ENCODE measurements at regions not wholly inside any gene's neighbourhood (a gene's known extent, or its start where the extent isn't known, plus 50 kb on each side); places are given as distances from the start of the nearest gene placed in this dataset.
"Not testable (repeated sequence)": the region's sequence is repeated elsewhere in the genome, so short reads cannot be mapped to it uniquely, and the experiment has no call there.

DNA sequence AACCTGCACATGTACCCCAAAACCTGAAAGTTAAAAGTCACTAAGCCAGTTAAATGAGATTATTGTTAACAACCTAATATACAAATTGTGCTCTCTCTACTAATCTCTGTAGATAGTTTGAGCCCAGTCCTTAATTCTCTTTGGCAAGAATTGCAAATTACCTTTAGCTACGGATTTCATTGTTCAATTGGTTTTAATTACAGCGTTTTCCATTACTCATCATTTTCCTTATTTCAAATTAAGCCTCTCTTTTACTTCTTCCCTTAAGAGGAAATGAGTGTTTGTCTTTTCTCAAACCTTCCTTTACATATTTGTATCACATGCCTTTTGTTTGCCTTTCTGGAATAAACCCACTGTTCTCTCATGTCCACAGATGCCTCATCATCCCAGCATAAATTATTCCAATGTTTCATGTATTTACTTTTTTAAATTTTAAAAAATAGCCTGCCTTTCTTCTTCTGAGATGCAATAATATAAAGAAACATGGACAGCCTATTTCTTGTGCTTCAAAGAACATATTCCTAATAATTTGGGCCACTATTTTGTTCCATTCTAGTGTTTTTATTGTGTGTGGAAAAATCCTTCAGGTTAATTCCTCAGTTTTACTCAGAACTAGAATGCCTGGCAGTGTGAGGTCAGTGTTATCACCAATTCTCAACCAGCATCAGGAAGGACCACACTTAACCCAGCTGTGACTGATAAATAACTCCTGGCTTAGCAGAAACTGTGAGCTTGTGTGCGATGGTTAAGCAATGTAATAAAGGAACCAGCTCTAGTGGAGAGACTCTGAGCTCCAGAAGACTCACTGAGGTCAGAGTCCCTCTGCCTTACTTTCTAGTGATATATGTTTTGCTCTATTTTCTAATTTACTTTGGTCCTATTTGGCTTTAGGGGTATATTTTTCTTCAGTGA lies 600.5 kb downstream of the LTN1 start:
- DNase-seq, result no peak

DNA sequence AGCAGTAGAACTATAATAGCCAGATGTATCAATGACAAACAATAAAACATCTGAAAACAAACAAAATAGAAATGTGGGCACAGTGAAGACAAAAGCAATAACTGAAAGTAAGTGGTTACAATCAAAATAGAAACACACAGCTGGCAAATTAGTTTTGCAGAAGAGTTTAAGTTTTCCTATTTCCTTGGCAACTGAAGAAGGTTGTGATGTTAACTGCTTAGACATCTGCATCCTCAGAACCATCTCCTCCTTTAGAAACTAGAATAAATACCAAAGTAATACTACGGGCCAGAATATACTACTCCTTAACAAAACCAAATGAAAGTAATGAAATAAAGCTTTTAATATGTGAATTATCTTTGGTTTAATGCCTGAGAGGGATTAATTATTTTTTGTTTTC lies 605.5 kb downstream of the LTN1 start:
- DNase-seq, result no peak

DNA sequence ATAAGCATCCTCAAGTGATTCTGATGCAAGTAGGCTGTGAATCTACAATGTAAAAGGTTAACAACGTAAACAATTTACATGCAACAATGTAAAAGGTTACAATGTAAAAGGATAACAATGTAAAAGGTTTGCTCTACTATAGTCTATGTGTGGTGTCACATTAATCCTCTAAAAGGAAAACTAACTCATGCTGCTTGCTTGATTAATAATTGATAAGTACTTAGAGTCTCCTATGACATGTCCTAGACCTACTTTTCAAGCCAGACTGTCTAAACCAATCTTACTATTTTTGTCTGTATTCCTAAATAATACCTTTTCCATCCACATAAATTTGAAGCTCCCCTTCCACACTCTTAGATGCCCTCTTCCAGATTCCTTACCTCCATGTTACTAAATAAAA lies 606.8 kb downstream of the LTN1 start:
- DNase-seq, result no peak

DNA sequence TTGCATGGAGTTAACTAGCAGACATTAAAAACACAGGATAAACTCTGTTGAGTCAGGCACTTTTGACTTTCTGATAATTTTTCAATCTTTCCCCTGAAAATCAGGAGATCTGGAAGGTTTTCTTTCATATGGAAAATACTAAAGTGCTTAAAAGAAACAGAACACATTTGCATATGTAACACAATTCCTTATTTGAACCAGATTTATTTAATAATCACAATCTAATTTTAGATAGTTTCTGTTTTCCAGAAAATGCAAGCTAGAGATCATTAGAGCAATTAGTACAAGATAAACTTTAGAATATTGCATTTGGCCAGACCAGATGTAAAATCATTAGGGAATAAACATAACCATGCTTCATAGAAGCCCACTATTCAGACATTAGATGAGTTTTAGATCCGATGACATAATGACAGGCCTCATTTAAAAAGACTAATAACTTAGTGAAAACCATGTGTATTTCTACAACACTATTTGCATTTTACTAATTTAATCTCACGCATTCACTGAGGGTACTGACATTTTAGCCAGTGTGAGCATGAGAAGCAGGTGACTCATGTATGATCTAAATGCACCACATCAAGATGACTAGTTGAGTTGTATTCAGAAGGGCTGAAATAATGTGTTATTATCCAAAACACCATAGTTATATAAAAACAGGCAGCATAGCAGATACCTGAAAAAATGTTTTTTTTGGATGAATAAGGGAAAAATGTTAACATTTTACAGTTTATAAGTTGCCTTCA lies 611.5 kb downstream of the LTN1 start:
- DNase-seq, result not testable (repeated sequence)

DNA sequence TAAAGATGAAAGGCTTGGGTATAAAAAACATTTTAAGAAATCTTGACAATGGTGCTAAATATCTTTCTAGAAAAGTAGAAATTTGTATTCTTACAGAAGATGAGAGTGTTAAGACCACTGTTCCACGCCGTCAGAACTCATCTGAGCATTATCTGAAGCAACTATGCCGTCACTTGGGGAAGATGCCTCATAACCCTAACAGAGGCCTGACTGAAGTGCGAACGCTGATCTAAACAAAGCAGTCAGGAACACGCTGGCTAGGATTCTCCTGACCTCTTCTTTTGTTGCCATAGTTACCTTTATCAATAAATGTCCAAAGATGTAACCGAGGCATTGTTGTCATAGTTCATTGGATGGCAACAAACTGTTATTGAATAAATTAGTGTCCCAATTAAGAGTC lies 612.4 kb downstream of the LTN1 start:
- DNase-seq, result no peak

DNA sequence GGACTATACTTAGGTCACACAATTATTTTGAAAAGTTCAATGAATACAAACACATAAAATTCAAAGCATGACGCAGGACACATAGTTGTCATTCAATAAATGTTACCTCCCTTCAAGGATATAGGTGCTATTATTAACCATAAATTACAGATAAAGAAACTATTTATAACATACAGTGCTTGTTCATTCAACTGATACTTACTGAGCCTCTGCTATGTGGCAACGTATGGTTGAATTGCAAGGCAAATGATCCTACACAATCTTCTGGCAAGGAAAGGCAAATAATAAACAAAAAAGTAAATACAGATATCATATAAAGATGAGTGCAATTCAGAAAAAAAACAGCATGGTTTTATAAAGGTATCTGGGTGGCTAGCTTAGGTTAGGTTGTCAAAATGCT lies 614.7 kb downstream of the LTN1 start:
- no peak for DNase-seq

DNA sequence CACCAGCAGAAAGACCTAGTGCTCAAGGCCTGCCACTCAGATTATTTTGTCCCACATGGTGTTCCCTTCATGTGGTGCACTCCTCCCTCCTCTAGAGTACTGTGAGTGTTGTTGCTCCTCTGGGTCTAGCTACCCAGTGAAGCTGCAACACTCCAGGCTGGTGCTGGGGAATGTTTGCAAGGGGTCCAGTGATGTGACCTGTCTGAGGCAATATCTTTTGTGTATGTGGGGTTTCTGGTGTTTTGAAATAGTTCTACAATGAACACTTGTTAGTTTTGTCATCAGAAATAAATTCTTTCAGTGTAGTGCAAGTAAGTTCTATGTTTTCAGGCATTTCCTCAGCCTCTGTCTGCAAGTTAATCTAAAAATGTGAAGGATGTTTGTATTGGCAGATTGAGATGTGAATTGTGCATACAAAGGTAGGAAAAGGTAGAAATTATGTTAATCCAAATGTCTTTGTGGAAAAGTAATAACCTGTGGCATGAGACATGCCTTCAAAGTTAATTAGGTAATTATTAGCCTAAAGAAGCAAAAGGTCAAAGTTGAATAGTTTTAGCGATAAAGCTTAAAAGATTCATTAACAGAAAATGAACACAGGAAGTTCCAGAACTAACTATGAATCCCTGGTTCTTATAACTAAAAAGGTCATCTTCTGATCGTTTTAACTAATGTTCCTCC lies 616.8 kb downstream of the LTN1 start:
- no peak for DNase-seq

DNA sequence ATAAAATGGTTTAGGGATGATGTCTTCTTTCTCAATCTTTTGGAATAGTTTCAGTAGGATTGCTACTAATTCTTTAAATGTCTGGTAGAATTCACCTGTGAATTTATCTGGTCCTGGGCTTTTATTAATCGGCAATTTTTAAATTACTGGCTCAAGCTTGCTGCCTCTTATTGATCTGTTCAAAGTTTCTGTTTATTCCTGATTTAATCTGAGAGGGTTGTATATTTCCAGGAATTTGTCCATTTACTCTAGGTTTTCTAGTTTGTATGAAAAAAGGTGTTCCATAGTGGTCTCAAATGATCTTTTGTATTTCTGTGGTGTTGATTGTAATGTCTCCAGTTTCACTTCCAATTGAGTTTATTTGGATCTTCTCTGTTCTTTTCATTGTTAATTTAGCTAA lies 617.8 kb downstream of the LTN1 start:
- DNase-seq, result no peak

DNA sequence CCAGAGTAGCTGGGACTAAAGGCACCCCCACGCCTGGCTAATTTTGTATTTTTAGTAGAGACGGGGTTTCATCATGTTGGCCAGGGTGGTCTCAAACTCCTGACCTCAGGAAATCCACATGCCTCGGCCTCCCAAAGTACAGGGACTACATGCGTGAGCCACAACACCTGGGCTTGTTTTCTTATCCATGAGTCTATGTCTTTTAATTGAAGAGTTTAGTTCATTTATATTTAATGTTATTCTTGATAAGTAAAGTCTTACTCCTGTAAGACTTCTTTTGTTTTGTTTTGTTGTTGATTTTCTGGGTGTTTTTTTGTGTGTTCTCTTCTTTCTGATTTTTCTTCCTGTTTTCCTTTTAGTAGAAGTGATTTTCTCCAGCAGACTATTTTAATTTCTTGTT lies 621.0 kb downstream of the LTN1 start:
- no peak for DNase-seq

DNA sequence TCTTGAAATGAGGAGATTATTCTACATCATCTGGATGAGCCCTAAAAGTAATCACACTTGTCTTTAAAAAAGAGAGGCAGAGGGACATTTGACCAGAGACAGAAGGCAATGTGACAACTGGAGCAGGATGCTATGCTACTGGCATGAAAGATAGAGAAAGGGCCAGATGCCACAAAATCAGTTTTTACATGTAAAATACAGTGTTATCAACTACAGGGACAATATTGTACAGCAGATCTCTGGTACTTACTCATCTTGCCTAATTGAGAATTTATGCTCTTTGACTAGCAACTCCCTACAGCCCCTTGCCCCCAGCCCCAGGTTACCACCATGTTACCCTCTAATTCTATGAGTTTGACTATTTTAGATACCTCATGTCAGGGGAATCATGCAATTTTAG lies 633.4 kb downstream of the LTN1 start:
- DNase-seq, result no peak

DNA sequence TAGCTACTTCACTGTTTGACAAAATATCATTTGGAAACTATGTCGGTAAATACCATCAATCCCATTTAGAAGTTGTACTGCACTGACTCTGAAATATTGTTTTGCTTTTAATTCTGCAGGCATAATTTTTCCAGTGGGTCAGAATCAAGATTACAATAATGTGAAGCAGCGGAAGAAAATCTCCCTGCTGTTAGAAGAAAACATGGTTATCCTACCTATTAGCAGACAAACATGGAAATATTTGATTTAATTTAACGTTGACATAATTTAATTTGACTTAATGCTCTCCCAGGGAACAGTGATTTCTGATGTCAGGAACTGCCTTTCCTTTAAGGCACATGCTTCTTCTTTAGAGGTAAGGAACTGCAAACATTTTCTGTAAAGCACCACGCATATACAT lies 634.0 kb downstream of the LTN1 start:
- DNase-seq, result no peak

DNA sequence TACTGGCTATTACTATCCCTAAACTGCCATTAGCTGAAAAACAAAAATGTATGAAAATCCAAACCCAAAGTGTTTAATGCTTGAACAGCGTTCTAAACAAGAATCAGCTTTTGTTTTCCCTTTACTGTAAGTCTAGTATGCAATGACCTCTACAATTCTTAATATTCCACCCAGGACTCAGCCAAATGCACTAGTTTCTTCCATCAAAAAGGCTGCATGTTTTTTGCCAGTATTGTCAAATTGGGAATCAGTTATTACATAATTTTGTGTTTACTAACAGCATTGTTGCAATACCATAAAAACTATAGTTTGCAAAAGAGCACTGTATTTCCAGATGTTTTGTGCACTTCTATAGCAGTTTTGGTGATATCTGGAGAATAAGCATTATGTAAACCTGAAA lies 634.5 kb downstream of the LTN1 start:
- DNase-seq, result no peak

DNA sequence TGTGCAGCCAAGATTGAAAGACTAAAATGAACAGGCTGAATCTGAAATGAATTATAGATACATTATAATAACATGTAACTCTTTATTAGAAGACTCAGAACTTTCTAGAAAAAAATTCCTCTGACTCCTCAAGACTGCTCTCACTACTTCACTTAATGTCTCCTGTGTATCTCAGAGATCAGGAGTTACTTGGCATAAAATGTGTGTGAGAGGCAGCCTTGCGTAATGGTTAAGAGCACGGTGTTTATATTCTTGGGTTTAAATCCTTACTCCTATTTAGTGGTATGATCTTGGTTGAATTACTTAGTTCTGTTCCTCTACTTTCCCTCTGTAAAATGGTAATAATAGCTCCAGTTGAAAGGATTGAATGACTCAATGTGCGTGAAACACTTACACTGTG lies 634.9 kb downstream of the LTN1 start:
- DNase-seq, result no peak

DNA sequence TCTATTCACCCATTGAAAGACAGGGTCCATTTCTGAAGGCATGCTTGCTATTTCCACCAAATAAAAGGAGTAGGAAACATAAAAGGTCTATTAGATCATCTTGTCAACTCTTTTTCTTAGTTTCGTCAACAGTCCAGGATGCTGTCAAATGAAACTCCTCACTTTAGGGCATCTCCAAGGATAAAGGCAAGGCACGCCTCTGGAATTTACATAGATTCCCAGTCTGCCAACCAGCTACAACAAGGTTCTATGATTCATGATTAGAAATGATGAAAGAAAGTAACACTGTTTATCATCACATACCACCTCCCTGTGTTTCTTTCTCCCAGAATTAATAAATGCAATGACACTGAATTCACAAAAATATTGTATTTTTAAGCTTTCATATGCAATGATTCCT lies 636.3 kb downstream of the LTN1 start:
- DNase-seq, result no peak

DNA sequence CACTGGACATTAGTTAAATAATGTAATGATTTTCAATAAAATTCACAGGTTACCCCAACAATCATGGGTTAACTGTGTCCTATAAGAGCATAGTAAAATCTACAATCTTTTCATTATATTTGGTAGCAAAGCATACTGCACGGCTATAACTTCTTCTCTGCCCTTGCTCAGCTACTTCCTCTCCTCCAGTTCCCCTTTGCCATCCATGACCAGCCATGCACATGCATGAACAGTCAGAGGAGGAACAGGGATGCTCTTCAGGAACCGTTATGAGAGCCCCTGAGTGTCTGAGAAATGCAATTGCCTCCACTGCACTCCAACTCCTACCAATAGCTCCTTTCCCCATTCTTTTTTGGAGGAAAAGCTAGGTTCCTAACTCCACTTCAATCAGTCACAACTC lies 646.7 kb downstream of the LTN1 start:
- no peak for DNase-seq

DNA sequence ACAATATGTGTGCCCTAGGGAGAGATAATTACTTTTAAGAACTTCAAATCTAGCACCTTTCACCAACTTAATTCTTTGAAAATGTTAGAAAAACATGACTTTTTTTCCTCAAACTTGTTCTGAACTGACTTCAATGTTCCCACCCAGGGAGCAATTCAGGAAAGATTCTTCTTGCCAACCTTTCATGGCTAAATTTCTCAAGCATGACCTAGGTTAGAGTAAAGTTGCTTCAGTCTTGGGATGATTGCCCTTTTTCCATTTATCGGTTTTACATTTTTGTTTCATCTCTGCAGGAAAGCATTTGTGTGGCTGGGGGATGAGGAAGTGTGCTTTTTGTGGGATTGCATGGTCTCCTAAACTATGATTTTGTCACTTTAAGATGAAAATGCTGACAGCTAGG lies 647.7 kb downstream of the LTN1 start:
- DNase-seq, result no peak

DNA sequence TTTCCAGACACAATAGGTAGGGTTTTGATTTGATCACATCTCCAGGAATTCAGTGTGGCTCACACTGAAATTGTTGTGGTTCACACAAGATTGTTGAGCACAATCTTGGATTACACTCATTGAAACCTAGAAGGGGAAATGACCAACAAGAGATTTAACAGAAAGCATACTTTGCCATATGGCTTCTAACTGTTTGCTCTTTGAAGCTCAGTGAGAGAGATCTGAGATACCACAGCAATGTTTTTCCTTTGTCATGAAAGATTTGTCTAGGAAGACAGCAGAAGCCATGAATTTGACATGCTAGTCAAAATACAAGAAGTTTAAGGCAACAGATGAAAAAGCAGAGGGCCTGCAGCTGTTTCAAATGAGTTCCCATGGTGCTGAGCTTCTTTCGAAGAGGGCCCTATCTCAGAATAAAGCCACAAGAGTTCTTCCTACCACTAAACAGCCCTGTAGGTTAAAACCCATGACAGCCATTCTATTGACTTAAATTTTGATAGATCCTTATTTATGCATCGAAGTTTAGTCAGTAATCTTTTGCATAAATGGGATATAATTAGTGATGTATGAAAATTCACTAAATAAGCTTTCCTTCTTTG lies 650.4 kb downstream of the LTN1 start:
- DNase-seq, result no peak

DNA sequence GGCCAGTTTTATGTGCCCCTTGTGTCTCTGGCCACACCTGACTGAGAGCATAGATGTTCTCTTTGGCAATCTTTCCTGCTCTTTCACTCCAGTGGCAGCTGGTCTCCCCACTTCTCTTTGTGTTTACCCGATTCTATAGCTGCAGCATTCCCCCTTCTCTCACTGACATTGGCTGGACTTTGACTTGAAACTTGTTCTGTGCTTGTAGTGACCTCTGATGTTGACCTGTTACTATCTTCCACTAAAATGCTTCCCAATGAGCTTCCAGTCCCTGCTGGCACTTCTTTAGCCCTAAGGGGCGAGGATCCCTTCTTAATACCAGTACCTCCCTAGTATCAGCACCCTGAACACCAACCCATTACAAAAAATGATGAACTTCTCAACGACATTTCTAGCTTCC lies 653.3 kb downstream of the LTN1 start:
- DNase-seq, result no peak

DNA sequence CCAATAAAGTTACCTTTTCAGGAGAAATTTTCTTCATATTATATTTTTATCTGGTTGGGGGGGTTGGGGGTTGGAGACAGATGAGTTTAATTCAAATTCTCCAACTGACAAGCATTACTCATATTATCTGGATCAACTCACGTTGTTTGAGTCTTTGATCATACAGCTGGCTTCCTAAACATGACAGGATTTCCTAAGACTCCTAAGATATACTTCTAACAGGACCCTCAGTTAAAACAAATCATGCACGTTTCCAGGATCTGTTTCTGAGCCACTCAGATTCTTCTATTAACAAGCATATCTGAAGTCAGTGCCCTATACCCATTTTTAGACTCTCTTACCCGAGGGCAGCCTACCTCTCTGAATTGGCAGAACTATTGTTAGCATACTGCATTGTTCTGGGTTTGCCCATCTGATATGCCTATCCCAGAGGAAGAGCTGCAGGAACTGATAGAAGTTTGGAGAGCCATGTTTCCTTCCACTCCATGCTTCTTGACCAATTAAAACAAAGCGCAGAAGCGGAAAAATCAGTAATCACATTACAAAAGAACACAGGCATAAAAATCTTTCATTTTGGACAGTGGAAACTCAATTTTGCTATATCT lies 653.9 kb downstream of the LTN1 start:
- no peak for DNase-seq

DNA sequence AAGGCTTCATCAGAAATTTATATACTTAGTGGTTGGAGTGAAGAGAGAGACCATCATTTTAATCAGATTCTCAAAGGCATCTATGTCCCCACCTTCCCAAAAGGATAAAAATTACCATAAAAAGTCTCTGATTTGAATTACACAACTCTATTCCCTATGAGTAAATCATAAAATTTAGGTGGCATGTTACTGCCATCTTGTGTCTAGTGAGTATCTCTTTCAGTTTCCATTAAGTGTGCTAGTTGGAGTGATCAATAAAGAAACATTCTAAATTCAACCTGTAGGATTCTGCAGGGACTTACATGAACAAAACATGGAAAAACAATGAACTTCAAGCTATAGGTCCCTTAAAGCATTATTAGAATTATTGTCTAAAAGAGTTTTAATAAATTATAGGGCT lies 655.4 kb downstream of the LTN1 start:
- peak; percentile 11 for DNase-seq

DNA sequence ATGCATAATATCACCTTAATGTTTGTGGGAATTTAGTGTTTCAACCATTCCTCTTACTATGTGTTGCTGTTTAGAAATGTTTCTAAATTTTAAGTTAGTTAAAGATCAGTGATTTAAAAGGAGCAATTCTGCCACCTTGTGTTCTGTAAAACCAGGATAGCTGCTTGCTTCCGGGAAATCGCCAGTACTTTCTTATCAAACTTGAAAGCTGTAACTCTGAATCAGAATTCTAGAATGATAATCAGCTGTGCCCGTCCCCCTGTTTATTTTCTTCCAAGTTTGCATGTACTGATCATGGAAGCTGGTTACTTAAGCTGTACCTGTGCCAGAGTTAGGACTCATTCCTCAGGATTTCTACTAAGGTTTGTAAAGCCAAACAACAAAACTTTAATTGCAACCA lies 656.4 kb downstream of the LTN1 start:
- no peak for DNase-seq

DNA sequence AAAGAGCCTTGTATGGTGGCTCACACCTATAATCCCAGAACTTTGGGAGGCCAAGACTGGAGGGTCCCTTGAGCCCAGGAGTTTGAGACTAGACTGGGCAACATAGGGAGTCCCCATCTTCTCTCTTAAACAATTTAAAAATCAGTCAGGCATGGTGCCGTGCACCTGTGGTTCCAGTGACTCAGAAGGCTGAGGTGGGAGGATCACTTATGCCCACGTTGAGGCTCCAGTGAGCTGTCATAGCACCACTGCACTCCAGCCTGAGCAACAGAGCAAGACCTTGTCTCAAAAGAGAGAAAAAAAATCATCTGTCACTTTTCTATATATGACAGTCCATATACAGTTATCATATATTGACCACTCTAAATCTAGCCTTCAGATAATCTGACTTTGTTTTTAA lies 658.3 kb downstream of the LTN1 start:
- no peak for DNase-seq

DNA sequence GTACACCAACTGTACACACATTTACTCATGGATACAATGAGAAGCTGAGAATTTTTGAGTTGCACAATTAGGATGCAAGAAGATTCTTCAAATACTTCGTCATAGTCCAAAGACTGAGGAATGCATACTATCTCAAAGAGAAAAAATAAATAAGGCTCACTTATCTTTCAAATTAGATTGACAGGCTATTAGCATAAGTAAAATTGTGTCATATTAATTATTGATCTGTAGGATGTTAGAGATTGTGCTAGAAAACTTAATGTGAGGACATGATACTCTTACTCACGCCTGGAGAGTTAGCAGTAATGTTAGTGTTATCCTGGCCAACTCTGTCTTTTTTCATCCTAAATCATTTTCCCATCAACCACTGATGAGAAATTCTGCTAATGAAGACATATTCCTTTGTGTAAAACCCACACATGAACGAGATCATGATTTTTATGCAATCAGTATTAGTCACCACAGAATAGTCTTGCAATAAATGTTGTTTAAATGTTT lies 659.0 kb downstream of the LTN1 start:
- no peak for DNase-seq

Measured in RPMI8226 (cell line).